ENCODE measurements at regions not wholly inside any gene's neighbourhood (a gene's known extent, or its start where the extent isn't known, plus 50 kb on each side); places are given as distances from the start of the nearest gene placed in this dataset.

- TF ChIP-seq POLR2A (IDR thresholded peaks at IDR 0.05) (no peak), CTCF (IDR thresholded peaks at IDR 0.05) (no peak)
- Histone ChIP-seq H3K27ac (no peak overlapping the region), H3K4me1 (no peaks in the 10 kb centered on the region), H3K9me3 (no peaks in the 10 kb centered on the region), H3K4me3 (no peak overlapping the region), H3K36me3 (no peaks in the 10 kb centered on the region), H3K27me3 (no peaks in the 10 kb centered on the region)
- peak in 2 of 3 donors; percentile 26 to 33 for DNase-seq
Measured at GRCh38 chr2:239717706-239718105, 307.4 kb downstream of the NDUFA10 start.

GRCh38 chr2:239717319-239717675, 307.8 kb downstream of the NDUFA10 start:
- no peaks in the 10 kb centered on the region for H3K9me3 ChIP-seq
- DNase-seq: peak in 1 of 3 donors; percentile 28

GRCh38 chr2:239716536-239717318, 308.4 kb downstream of the NDUFA10 start:
- peak in 2 of 3 donors; percentile 43 to 50 for DNase-seq
- Histone ChIP-seq H3K27ac (no peak overlapping the region), H3K9me3 (no peaks in the 10 kb centered on the region), H3K4me3 (no peak overlapping the region), H3K27me3 (no peaks in the 10 kb centered on the region), H3K4me1 (no peaks in the 10 kb centered on the region), H3K36me3 (no peaks in the 10 kb centered on the region)
- no peak for TF ChIP-seq CTCF (IDR thresholded peaks at IDR 0.05)
- no peak for TF ChIP-seq POLR2A (IDR thresholded peaks at IDR 0.05)

More at GRCh38 chr2:239717319-239717675, 307.8 kb downstream of the NDUFA10 start:
- no peaks in the 10 kb centered on the region for H3K36me3 ChIP-seq
- no peak overlapping the region for H3K4me3 ChIP-seq
- TF ChIP-seq POLR2A (IDR thresholded peaks at IDR 0.05): no peak
- no peak for TF ChIP-seq CTCF (IDR thresholded peaks at IDR 0.05)
- H3K27ac ChIP-seq: no peak overlapping the region
- no peaks in the 10 kb centered on the region for H3K27me3 ChIP-seq
- H3K4me1 ChIP-seq: no peaks in the 10 kb centered on the region

GRCh38 chr2:239716009-239716408, 309.1 kb downstream of the NDUFA10 start:
- Histone ChIP-seq H3K27me3 (no peaks in the 10 kb centered on the region), H3K9me3 (no peaks in the 10 kb centered on the region), H3K27ac (no peak overlapping the region), H3K4me3 (no peak overlapping the region), H3K36me3 (no peaks in the 10 kb centered on the region), H3K4me1 (no peaks in the 10 kb centered on the region)
- TF ChIP-seq POLR2A (IDR thresholded peaks at IDR 0.05) (no peak), CTCF (IDR thresholded peaks at IDR 0.05) (no peak)
- no peak for DNase-seq

- no peaks in the 10 kb centered on the region for H3K36me3 ChIP-seq
- no peak for DNase-seq
- H3K4me3 ChIP-seq: no peak overlapping the region
- no peaks in the 10 kb centered on the region for H3K9me3 ChIP-seq
- H3K4me1 ChIP-seq: no peaks in the 10 kb centered on the region
- no peak overlapping the region for H3K27ac ChIP-seq
- no peak for TF ChIP-seq POLR2A (IDR thresholded peaks at IDR 0.05)
- no peak for TF ChIP-seq CTCF (IDR thresholded peaks at IDR 0.05)
- no peaks in the 10 kb centered on the region for H3K27me3 ChIP-seq
Measured at GRCh38 chr2:239715606-239716005, 309.5 kb downstream of the NDUFA10 start.
